DOHH2 (cell line): ENCODE measurements at regions not wholly inside any gene's neighbourhood (a gene's known extent, or its start where the extent isn't known, plus 50 kb on each side); places are given as distances from the start of the nearest gene placed in this dataset.
"Not testable (repeated sequence)": the region's sequence is repeated elsewhere in the genome, so short reads cannot be mapped to it uniquely, and the experiment has no call there.

Experiments
- EZH2phosphoT487 ChIP-seq: fragments of 200-600 bp; sonication (generic); IDR thresholded peaks from 2 replicates; pipeline ENCODE4 v1.6.1; 2017; ENCODE audit warnings: borderline replicate concordance, mild to moderate bottlenecking, antibody characterized with exemption, low read length, moderate library complexity, mixed read lengths
- TF ChIP-seq, protein P1 (sequence below): fragments of 200-600 bp; sonication (generic); IDR thresholded peaks from one replicate; pipeline ENCODE4 v1.5.1; 2014; ENCODE audit warnings: antibody characterized with exemption, mild to moderate bottlenecking, low read depth, low read length; ENCODE audit not compliant: poor library complexity, severe bottlenecking

DNA sequence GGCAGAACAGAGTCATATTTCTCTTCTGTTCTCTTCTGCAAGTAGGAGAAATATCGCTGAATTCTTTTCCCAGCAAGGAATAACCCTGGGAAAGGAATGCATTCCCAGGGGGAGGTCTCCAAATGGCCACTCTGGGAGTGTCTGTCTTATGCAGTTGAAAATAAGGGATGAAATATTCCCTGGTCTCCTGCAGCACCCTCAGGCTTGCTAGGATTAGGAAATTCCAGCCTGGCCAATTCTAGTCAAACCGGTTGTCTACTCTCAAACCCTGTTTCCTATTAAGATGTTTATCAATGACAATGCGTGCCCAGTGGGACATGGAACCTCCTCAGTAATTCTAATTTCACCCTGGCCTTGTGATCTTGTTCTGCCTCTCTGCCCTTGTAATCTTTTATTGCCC is 501.1 kb upstream of the OLFM3 start:
- TF ChIP-seq, protein P1, sequence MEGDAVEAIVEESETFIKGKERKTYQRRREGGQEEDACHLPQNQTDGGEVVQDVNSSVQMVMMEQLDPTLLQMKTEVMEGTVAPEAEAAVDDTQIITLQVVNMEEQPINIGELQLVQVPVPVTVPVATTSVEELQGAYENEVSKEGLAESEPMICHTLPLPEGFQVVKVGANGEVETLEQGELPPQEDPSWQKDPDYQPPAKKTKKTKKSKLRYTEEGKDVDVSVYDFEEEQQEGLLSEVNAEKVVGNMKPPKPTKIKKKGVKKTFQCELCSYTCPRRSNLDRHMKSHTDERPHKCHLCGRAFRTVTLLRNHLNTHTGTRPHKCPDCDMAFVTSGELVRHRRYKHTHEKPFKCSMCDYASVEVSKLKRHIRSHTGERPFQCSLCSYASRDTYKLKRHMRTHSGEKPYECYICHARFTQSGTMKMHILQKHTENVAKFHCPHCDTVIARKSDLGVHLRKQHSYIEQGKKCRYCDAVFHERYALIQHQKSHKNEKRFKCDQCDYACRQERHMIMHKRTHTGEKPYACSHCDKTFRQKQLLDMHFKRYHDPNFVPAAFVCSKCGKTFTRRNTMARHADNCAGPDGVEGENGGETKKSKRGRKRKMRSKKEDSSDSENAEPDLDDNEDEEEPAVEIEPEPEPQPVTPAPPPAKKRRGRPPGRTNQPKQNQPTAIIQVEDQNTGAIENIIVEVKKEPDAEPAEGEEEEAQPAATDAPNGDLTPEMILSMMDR: not testable (repeated sequence)
- TF ChIP-seq EZH2phosphoT487: not testable (repeated sequence)
